ENCODE measurements at regions not wholly inside any gene's neighbourhood (a gene's known extent, or its start where the extent isn't known, plus 50 kb on each side); places are given as distances from the start of the nearest gene placed in this dataset.

DNA sequence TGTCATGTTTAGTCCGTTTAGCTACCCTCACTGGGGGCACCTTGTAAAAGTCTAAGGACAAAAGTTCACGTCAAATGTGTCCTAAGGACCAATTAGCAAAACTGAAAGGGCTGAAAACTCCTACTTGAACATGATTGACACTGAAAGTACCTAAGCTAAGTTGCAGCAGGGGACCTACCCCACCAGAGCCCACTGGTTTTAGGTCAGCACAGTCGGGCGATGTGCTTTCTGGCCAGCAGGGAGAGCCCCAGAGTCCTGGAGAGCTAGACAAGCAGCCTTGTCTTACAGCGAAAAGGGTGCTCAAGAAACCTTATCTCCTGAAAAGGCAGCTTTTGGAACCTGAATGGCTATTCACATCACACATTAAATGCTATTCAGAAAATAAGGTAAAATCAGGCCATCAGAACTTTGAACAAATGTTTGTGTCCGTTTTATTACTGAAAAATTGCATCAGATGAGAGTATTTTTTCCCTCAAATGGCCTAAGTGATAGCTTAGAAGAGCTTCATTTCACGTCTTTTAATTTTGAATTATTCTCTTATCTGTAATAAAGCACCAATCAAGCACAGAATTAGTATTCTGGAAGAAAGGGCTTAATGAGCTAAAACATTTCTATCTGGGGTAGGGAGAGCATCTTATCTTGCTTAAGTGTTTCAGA lies 52.2 kb upstream of the MKI67 start:
- TF ChIP-seq, protein P1, sequence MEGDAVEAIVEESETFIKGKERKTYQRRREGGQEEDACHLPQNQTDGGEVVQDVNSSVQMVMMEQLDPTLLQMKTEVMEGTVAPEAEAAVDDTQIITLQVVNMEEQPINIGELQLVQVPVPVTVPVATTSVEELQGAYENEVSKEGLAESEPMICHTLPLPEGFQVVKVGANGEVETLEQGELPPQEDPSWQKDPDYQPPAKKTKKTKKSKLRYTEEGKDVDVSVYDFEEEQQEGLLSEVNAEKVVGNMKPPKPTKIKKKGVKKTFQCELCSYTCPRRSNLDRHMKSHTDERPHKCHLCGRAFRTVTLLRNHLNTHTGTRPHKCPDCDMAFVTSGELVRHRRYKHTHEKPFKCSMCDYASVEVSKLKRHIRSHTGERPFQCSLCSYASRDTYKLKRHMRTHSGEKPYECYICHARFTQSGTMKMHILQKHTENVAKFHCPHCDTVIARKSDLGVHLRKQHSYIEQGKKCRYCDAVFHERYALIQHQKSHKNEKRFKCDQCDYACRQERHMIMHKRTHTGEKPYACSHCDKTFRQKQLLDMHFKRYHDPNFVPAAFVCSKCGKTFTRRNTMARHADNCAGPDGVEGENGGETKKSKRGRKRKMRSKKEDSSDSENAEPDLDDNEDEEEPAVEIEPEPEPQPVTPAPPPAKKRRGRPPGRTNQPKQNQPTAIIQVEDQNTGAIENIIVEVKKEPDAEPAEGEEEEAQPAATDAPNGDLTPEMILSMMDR (conservative IDR thresholded peaks at IDR 0.05): peak; percentile 58
- Mint-ChIP-seq H3K27me3 (ENCODE audit: low read depth) (no peaks in the 10 kb centered on the region), H3K4me3 (no peak overlapping the region), H3K36me3 (ENCODE audit: low read depth) (peaks cover 12% of the 10 kb centered on the region), H3K27ac (ENCODE audit: unreplicated experiment) (no peak overlapping the region), H3K4me1 (no peaks in the 10 kb centered on the region), H3K9me3 (peaks cover 17% of the 10 kb centered on the region)
- DNase-seq (ENCODE audit: low read depth, low spot score): peak; percentile 29

DNA sequence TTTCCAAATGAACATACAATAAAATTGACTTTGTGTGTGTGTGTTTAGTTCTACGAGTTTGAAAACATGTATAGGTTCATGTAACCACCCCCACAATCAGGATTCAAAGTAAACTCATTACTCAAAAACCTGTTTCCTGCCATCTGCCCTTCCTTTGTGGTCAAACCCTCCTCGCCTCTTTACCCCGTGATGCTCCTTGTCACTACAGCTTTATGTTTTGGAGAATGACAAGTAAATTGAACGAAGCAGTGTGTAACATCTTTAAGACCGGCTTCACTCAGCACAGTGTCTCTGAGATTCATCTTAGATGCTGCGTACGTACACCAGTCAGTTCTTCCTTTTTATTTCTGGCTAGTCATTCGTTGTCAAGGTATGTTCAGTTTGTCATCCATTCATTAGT lies 54.6 kb upstream of the MKI67 start:
- H3K4me3 Mint-ChIP-seq: no peak overlapping the region
- no peak for DNase-seq (ENCODE audit: low read depth, low spot score)
- H3K27me3 Mint-ChIP-seq (ENCODE audit: low read depth): peaks cover 2% of the 10 kb centered on the region
- TF ChIP-seq, protein P1 (conservative IDR thresholded peaks at IDR 0.05): no peak
- peaks cover 8% of the 10 kb centered on the region for H3K36me3 Mint-ChIP-seq (ENCODE audit: low read depth)
- H3K9me3 Mint-ChIP-seq: peaks cover 15% of the 10 kb centered on the region
- peak overlapping the region; percentile 44 for H3K27ac Mint-ChIP-seq (ENCODE audit: unreplicated experiment)
- no peaks in the 10 kb centered on the region for H3K4me1 Mint-ChIP-seq

DNA sequence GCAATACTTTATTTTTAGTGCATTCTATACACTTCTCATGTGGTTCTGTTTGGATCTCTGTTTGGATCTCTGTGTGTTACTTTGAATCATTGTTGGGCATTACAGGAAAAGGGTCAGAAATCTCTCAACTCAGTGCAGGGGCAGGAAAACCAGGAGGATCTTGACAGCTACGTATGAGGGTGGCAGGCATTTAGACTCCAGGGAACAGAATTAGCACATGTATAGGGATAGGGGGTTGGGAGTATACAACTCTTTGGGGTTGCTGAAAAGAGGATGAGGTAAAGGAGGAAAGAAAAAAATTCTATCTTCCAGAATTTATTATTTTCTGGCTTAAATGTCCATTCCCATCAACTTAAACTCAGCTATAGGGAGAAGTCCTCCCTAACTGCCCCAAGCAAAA lies 59.4 kb upstream of the MKI67 start:
- peaks cover 8% of the 10 kb centered on the region for H3K9me3 Mint-ChIP-seq
- TF ChIP-seq, protein P1 (conservative IDR thresholded peaks at IDR 0.05): no peak
- peaks cover 12% of the 10 kb centered on the region for H3K4me1 Mint-ChIP-seq
- H3K36me3 Mint-ChIP-seq (ENCODE audit: low read depth): peaks cover 5% of the 10 kb centered on the region
- H3K4me3 Mint-ChIP-seq: no peak overlapping the region
- DNase-seq (ENCODE audit: low read depth, low spot score): no peak
- H3K27me3 Mint-ChIP-seq (ENCODE audit: low read depth): peaks cover 2% of the 10 kb centered on the region
- H3K27ac Mint-ChIP-seq (ENCODE audit: unreplicated experiment): no peak overlapping the region

DNA sequence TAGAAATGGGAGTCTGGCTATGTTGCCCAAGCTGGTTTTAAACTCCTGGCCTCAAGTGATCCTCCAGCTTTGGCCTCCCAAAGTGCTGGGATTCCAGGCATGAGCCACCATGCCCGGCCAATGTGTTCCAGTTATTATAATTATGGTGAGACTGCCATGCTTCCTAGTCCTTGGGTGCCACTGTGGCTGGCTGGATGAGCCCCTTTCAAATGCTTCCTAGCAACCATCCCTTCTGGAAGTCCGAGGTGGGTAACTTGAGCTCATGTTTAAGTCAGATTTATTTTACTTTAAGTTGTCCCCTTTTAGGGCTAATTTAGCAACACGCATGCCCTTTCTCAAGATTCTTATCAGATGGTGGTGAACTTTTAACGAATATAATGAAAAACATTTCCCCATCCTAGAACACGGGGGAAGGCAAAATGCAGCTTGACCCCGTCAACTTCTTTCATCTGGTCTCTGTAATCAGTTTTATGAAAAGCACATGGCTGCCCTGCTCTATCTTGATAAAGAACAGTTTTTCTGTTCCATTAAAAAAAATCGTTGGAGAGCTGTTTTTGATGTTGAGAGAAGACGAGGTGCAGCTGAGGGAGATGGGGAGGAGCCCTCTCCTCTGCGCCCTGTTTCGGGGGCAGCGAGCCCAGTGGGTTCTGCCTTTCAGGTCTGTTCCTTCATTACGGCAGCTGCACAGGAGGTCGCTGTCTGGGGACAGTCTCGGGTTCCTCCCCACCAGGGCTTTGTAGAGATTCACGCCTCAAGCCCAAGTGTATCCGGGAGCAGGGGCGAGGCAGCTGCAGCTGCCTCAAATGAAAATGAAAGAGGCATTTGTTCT lies 61.0 kb upstream of the MKI67 start:
- Mint-ChIP-seq H3K27me3 (ENCODE audit: low read depth) (peaks cover 2% of the 10 kb centered on the region), H3K4me1 (peaks cover 12% of the 10 kb centered on the region), H3K27ac (ENCODE audit: unreplicated experiment) (no peak overlapping the region), H3K4me3 (no peak overlapping the region), H3K9me3 (peaks cover 8% of the 10 kb centered on the region), H3K36me3 (ENCODE audit: low read depth) (peaks cover 5% of the 10 kb centered on the region)
- DNase-seq (ENCODE audit: low read depth, low spot score): no peak
- TF ChIP-seq, protein P1 (conservative IDR thresholded peaks at IDR 0.05): no peak

DNA sequence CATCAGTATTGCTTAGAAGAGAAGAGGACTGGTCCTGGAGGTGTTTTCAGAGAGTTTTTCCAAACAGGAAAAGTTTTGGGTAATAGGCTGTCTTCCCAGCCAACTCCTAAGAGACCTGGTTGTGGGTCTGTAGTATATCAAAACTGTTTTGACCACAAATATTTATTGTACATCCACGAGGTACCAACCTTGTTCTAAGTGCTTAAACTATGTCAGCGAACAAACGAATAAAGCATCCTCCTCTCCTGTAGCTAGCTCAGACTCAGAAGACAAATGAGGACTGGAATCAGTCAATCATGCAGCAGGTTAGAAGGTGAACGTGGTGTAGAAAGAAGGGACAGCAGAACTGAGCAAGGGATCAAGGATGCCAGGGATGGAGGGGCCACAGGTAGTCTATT lies 61.6 kb upstream of the MKI67 start:
- Mint-ChIP-seq H3K36me3 (ENCODE audit: low read depth) (peaks cover 5% of the 10 kb centered on the region), H3K27me3 (ENCODE audit: low read depth) (peaks cover 2% of the 10 kb centered on the region), H3K9me3 (peaks cover 8% of the 10 kb centered on the region), H3K4me1 (peaks cover 12% of the 10 kb centered on the region), H3K4me3 (no peak overlapping the region), H3K27ac (ENCODE audit: unreplicated experiment) (no peak overlapping the region)
- TF ChIP-seq, protein P1 (conservative IDR thresholded peaks at IDR 0.05): no peak
- no peak for DNase-seq (ENCODE audit: low read depth, low spot score)

Data from neural crest cell (in vitro differentiated cells).